GM23338 (cell line): ENCODE measurements at regions not wholly inside any gene's neighbourhood (a gene's known extent, or its start where the extent isn't known, plus 50 kb on each side); places are given as distances from the start of the nearest gene placed in this dataset.

Experiments
- ATAC-seq: fragments of 200-7000 bp; cut with Tn5 transposase; 3 replicates; pipeline ENCODE4 v1.9.1; 2020
- DNase-seq: peaks from one replicate; pipeline ENCODE4 v3.0.0-alpha.2; 2015; ENCODE audit warnings: low spot score
- H2AFZ ChIP-seq: fragments of 200-600 bp; sonication (generic); 2 replicates; pipeline ENCODE4 v1.8.0; 2016; ENCODE audit warnings: antibody characterized with exemption, mild to moderate bottlenecking, moderate library complexity
- H3F3A ChIP-seq: fragments of 200-600 bp; sonication (generic); replicated peaks from 2 replicates; pipeline ENCODE4 v1.8.0; 2017; ENCODE audit warnings: antibody characterized with exemption, mixed run types, low read depth
- H3K27ac ChIP-seq: fragments of 200-600 bp; sonication (generic); 2 replicates; pipeline ENCODE4 v1.6.1; 2016; ENCODE audit warnings: low read depth
- H3K27me3 ChIP-seq: fragments of 200-600 bp; sonication (generic); 2 replicates; pipeline ENCODE4 v1.8.0; 2016; ENCODE audit warnings: mild to moderate bottlenecking, mixed run types, moderate library complexity; ENCODE audit not compliant: insufficient read depth
- H3K36me3 ChIP-seq: fragments of 200-600 bp; sonication (generic); 2 replicates; pipeline ENCODE4 v1.8.0; 2016; ENCODE audit warnings: mild to moderate bottlenecking; ENCODE audit not compliant: insufficient read depth
- H3K4me1 ChIP-seq: fragments of 200-600 bp; sonication (generic); 2 replicates; pipeline ENCODE4 v1.8.0; 2016; ENCODE audit warnings: mild to moderate bottlenecking, moderate library complexity; ENCODE audit not compliant: insufficient read depth
- H3K4me2 ChIP-seq: fragments of 200-600 bp; sonication (generic); 2 replicates; pipeline ENCODE4 v1.7.1; 2017; ENCODE audit warnings: mixed run types
- H3K4me3 ChIP-seq: fragments of 200-600 bp; sonication (generic); 2 replicates; pipeline ENCODE4 v1.6.1; 2016; ENCODE audit warnings: mixed run types
- H3K79me2 ChIP-seq: fragments of 200-600 bp; sonication (generic); replicated peaks from 2 replicates; pipeline ENCODE4 v1.8.0; 2017; ENCODE audit warnings: mild to moderate bottlenecking; ENCODE audit not compliant: insufficient read depth
- H3K9me2 ChIP-seq: fragments of 200-600 bp; sonication (generic); 2 replicates; pipeline ENCODE4 v1.8.0; 2017; ENCODE audit not compliant: insufficient read depth
- H4K20me1 ChIP-seq: fragments of 200-600 bp; sonication (generic); replicated peaks from 2 replicates; pipeline ENCODE4 v1.8.0; 2017; ENCODE audit warnings: mild to moderate bottlenecking; ENCODE audit not compliant: insufficient read depth
- H3K27ac Mint-ChIP-seq: 2 replicates; pipeline ENCODE4 v1.8.0; 2020; ENCODE audit warnings: inconsistent platforms, mild to moderate bottlenecking, moderate library complexity, mixed read lengths
- H3K27me3 Mint-ChIP-seq: 3 replicates; pipeline ENCODE4 v1.8.0; 2022; ENCODE audit warnings: low read depth, mild to moderate bottlenecking, moderate library complexity, mixed read lengths, inconsistent platforms; ENCODE audit not compliant: insufficient read depth, poor library complexity
- H3K36me3 Mint-ChIP-seq: 3 replicates; pipeline ENCODE4 v1.8.0; 2021; ENCODE audit warnings: low read depth, mild to moderate bottlenecking, inconsistent platforms, moderate library complexity, mixed read lengths
- H3K4me1 Mint-ChIP-seq: 3 replicates; pipeline ENCODE4 v1.8.0; 2020; ENCODE audit warnings: mild to moderate bottlenecking, inconsistent platforms, mixed read lengths
- H3K4me3 Mint-ChIP-seq: 3 replicates; pipeline ENCODE4 v1.8.0; 2021; ENCODE audit warnings: moderate library complexity, mild to moderate bottlenecking, inconsistent platforms, mixed read lengths
- H3K9me3 Mint-ChIP-seq: 3 replicates; pipeline ENCODE4 v1.8.0; 2020; ENCODE audit warnings: moderate library complexity, mild to moderate bottlenecking, inconsistent platforms, mixed read lengths
- CREB1 ChIP-seq: fragments of 250-450 bp; sonication (Bioruptor Pico); IDR thresholded peaks from 2 replicates; pipeline ENCODE4 v1.5.0; 2020; ENCODE audit warnings: low read depth, mild to moderate bottlenecking, moderate library complexity
- CTCF ChIP-seq, 2 experiments: fragments of 200-600 bp in 1 of 2; sonication (generic) in 1 of 2; conservative IDR thresholded peaks; 2 replicates each; pipeline versions ENCODE4 v1.5.1 to v1.6.1; 2016 to 2017; ENCODE audit warnings: antibody characterized with exemption in 2 of 2, low read depth in 2 of 2, mild to moderate bottlenecking in 2 of 2, moderate library complexity in 1 of 2
- ETS1 ChIP-seq: IDR thresholded peaks from 2 replicates; pipeline ENCODE4 v1.6.1; 2016; ENCODE audit warnings: antibody characterized with exemption
- EZH2phosphoT487 ChIP-seq: fragments of 200-600 bp; sonication (generic); IDR thresholded peaks from one replicate; pipeline ENCODE4 v1.8.1; 2018; ENCODE audit warnings: antibody characterized with exemption; ENCODE audit not compliant: unreplicated experiment
- JUNB ChIP-seq: IDR thresholded peaks from one replicate; pipeline ENCODE4 v1.6.1; 2016; ENCODE audit warnings: antibody characterized with exemption; ENCODE audit not compliant: unreplicated experiment
- NANOG ChIP-seq: IDR thresholded peaks from 2 replicates; pipeline ENCODE4 v1.6.1; 2016; ENCODE audit warnings: antibody characterized with exemption, borderline replicate concordance
- REST ChIP-seq: IDR thresholded peaks from one replicate; pipeline ENCODE4 v1.6.1; 2018; ENCODE audit warnings: antibody characterized with exemption; ENCODE audit not compliant: unreplicated experiment
- STAT1 ChIP-seq: IDR thresholded peaks from one replicate; pipeline ENCODE4 v1.6.1; 2016; ENCODE audit warnings: antibody characterized with exemption; ENCODE audit not compliant: unreplicated experiment
- ZNF114 ChIP-seq: fragments of 250-450 bp; sonication (Bioruptor Pico); IDR thresholded peaks from 2 replicates; pipeline ENCODE4 v1.5.0; 2020; ENCODE audit warnings: mild to moderate bottlenecking, moderate library complexity
- ZNF331 ChIP-seq: fragments of 250-450 bp; sonication (Bioruptor Pico); IDR thresholded peaks from 2 replicates; pipeline ENCODE4 v1.5.0; 2020; ENCODE audit warnings: low read depth, mild to moderate bottlenecking, moderate library complexity

GRCh38 chrX:40467454-40467853, 113.3 kb upstream of the ATP6AP2 start:
- Histone ChIP-seq H3F3A (no peaks in the 10 kb centered on the region), H3K27me3 (no peaks in the 10 kb centered on the region), H4K20me1 (no peaks in the 10 kb centered on the region), H3K4me2 (no peak overlapping the region), H2AFZ (no peak overlapping the region), H3K27ac (no peak overlapping the region), H3K36me3 (no peaks in the 10 kb centered on the region), H3K9me2 (no peaks in the 10 kb centered on the region), H3K4me3 (no peak overlapping the region), H3K4me1 (0 out of 2 replicates have a peak, but pooled peaks cover 3% of the 10 kb centered on the region), H3K79me2 (no peaks in the 10 kb centered on the region)
- H3K27ac Mint-ChIP-seq = no peak overlapping the region
- H3K4me1 Mint-ChIP-seq = peaks cover 14% of the 10 kb centered on the region
- DNase-seq = no peak
- no peaks in the 10 kb centered on the region; the same call in 2 of the 3 replicates for H3K9me3 Mint-ChIP-seq
- TF ChIP-seq REST (no peak), CTCF (conservative IDR thresholded peaks at IDR 0.05; ENCODE audit: low read depth in 2 of 2) (no peak), JUNB (no peak), NANOG (no peak), ZNF114 (no peak), ETS1 (no peak), ZNF331 (CRISPR knock-in tag) (no peak), EZH2phosphoT487 (no peak)
- H3K27me3 Mint-ChIP-seq = peaks cover 10% of the 10 kb centered on the region
- no peak overlapping the region for H3K4me3 Mint-ChIP-seq
- H3K36me3 Mint-ChIP-seq = no peaks in the 10 kb centered on the region
- ATAC-seq = no peak

- Mint-ChIP-seq H3K36me3 (no peaks in the 10 kb centered on the region), H3K27me3 (peaks cover 8% of the 10 kb centered on the region), H3K27ac (no peak overlapping the region), H3K4me3 (no peak overlapping the region), H3K4me1 (peaks cover 5% of the 10 kb centered on the region), H3K9me3 (no peaks in the 10 kb centered on the region; the same call in 2 of the 3 replicates)
- no peak overlapping the region for H3K4me2 ChIP-seq
- no peaks in the 10 kb centered on the region for H3K79me2 ChIP-seq
- no peaks in the 10 kb centered on the region for H3K4me1 ChIP-seq
- H4K20me1 ChIP-seq = no peaks in the 10 kb centered on the region
- no peak overlapping the region for H3K4me3 ChIP-seq
- H3K9me2 ChIP-seq = no peaks in the 10 kb centered on the region
- H3F3A ChIP-seq = no peaks in the 10 kb centered on the region
- DNase-seq (no peak), ATAC-seq (no peak)
- H3K27me3 ChIP-seq = no peaks in the 10 kb centered on the region
- no peaks in the 10 kb centered on the region for H3K36me3 ChIP-seq
- H2AFZ ChIP-seq = no peak overlapping the region
- H3K27ac ChIP-seq = no peak overlapping the region
- TF ChIP-seq ZNF114 = no peak
- no peak for TF ChIP-seq REST
- TF ChIP-seq CREB1 = no peak
- TF ChIP-seq NANOG = no peak
- no peak for TF ChIP-seq CTCF (conservative IDR thresholded peaks at IDR 0.05; ENCODE audit: low read depth in 2 of 2)
- no peak for TF ChIP-seq ZNF331 (CRISPR knock-in tag)
- no peak for TF ChIP-seq EZH2phosphoT487
- no peak for TF ChIP-seq STAT1
- no peak for TF ChIP-seq JUNB
Observed at GRCh38 chrX:40465735-40466551, 114.8 kb upstream of the ATP6AP2 start.
